ENCODE measurements at regions not wholly inside any gene's neighbourhood (a gene's known extent, or its start where the extent isn't known, plus 50 kb on each side); places are given as distances from the start of the nearest gene placed in this dataset.

DNA sequence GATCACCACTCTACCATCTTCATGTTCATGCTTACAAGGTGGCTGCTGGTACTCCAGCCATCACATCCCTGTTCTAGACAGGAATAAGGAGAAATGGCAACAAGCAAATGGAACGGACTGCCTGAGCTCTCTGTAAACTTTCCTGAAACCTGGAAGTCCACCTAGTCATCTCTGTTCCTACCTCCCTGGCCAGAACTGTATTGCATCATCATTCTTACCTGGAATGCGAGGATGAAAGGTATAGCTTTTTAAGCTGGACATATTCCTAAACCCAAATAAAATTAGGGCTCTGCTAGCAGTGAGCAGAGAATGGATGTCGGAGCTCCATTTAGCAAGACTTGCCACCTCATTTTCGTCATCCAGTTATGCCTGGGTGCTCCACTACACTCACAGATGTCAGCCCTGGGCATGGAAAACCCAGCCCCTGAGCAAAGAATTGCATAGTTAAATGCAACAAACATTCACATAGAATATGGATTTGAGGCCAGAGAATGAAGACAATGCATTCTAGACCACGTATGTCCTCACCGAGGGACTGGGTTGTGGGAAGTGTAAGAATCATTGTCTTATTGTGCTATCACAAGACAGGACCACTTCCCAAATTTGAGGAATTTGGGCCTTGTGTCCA is 214.3 kb upstream of the CDYL start:
- H3K27ac ChIP-seq, result no peak overlapping the region
- TF ChIP-seq, protein P1, sequence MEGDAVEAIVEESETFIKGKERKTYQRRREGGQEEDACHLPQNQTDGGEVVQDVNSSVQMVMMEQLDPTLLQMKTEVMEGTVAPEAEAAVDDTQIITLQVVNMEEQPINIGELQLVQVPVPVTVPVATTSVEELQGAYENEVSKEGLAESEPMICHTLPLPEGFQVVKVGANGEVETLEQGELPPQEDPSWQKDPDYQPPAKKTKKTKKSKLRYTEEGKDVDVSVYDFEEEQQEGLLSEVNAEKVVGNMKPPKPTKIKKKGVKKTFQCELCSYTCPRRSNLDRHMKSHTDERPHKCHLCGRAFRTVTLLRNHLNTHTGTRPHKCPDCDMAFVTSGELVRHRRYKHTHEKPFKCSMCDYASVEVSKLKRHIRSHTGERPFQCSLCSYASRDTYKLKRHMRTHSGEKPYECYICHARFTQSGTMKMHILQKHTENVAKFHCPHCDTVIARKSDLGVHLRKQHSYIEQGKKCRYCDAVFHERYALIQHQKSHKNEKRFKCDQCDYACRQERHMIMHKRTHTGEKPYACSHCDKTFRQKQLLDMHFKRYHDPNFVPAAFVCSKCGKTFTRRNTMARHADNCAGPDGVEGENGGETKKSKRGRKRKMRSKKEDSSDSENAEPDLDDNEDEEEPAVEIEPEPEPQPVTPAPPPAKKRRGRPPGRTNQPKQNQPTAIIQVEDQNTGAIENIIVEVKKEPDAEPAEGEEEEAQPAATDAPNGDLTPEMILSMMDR (conservative IDR thresholded peaks at IDR 0.05), result no peak
- TF ChIP-seq ZFX (IDR thresholded peaks at IDR 0.05), result no peak

DNA sequence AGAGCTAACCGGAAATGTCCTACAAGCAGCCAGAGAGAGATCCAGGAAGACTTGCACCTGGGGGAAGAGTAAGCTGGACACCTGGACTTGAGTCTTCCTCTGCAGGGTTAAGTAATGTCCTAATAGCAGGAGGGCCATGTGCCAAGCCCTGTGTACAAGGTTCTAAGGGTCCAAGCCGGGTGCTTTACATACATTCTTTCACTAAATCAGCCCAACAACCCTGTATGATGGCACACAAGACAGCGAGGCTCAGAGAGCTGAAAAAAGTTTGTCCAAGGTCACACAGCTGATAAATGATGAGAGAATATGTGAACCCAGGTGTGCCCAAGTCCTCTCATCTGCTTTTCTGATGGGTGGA is 215.1 kb upstream of the CDYL start:
- no peak overlapping the region for H3K27ac ChIP-seq
- TF ChIP-seq ZFX (IDR thresholded peaks at IDR 0.05), result no peak
- TF ChIP-seq, protein P1 (conservative IDR thresholded peaks at IDR 0.05), result no peak

DNA sequence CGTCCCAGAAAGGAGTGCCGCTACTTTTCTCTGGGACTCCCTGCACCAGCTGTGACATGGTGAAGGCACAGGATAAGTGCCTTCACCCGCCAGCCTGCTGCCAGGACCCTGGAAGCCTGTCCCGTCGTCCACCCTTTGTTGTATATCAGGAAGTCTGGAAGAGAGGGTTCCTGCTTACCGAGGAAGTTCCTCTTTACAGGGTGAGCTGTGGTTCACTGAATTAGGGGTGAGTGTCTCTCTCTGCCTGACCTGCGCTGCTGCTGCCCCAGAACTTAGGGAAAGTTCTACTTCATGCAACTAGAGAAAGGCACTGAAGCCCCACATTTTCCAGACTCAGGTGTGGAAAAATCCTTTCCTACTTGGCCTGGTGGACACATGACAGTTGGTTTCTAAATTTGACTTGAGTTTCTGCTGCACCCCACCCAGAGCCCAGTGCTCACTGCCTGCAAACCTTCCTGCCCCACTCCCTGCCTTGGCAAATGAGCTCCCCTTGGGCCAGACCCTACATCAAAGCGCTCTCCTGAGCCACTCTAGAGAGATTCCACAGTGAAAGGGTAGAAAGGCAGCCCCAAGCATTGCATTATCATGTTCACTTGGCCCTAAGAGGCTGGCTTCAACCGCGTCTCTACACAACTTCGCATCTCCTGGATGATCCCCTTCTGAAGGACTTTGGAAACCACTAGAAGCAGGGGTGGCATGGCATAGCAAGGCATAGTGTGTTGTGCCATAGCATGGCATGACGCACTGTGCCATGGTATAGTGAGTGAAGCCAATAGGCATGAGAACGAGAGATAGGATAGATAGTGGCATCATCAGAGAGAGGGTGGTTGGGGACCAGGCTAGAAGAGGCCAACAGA is 215.8 kb upstream of the CDYL start:
- H3K27ac ChIP-seq, result no peak overlapping the region
- TF ChIP-seq, protein P1 (conservative IDR thresholded peaks at IDR 0.05), result no peak
- TF ChIP-seq ZFX (IDR thresholded peaks at IDR 0.05), result no peak

DNA sequence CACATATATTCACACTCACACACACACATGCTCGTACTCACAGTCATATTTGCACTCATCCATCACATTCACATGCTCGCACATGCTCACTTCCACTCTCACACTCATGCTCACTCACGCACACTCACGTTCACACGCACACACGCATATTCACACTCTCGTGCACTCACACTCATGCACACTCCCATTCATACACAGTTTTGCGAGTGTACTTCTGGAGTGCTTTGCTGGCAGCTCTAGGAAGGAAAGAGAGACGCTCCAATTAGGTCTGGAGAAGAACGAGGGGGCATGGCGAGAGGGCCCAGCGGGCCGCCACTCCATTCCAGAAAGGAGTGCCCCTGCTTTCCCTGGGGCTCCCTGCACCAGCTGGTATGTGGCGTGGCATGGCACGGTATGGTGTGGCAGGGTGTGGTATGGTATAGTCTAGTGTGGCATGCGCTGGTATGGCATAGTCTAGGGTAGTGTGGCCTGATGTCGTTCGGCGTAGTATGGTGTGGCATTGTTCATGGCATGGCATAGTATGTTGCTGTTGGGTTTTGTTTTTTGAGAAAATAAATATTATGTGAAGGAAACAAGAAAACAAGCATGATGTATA is 216.8 kb upstream of the CDYL start:
- TF ChIP-seq ZFX (IDR thresholded peaks at IDR 0.05), result no peak
- TF ChIP-seq, protein P1 (conservative IDR thresholded peaks at IDR 0.05), result no peak

DNA sequence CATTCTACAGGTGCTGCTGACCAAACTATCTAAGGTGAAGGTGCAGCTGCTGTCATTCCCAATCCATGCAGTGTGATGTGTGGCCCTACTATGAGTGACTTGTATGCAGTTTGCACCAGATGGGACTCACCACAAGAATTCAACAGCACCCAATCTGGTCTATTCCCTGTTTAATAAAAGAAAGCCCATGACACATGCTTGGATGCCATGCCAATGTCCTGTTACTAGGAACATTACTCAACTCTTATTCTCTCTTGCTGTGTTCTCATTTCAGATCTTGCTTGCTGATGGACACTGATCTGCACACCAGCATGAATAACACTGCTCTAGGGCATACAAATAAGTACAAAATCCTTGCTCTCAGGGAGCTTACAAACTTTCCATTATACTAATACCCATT is 221.6 kb upstream of the CDYL start:
- TF ChIP-seq, protein P1 (conservative IDR thresholded peaks at IDR 0.05), result no peak
- no peak overlapping the region for H3K27ac ChIP-seq

More for the DNA sequence above, 216.8 kb upstream of the CDYL start:
- no peak overlapping the region for H3K27ac ChIP-seq

DNA sequence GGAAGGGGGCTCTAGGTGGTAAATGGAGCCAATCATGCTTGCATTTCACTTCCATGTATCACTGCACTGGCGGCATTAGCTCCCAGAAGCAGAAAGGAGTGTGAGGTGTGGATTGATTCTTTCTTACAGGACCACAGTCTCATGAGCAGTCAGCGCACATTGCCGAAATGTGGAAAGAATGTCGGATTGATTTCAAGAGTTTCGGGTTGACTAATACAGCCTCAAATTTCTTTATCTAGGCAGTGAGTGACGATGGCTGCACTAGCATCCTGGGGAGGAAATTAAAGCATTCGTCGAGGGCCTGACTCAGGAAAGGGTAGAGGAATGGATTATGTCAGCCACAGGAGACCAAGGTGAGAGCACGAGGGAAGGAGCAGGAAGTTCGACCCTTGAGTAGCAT is 222.8 kb upstream of the CDYL start:
- TF ChIP-seq, protein P1 (conservative IDR thresholded peaks at IDR 0.05), result no peak
- TF ChIP-seq ZFX (IDR thresholded peaks at IDR 0.05), result no peak

DNA sequence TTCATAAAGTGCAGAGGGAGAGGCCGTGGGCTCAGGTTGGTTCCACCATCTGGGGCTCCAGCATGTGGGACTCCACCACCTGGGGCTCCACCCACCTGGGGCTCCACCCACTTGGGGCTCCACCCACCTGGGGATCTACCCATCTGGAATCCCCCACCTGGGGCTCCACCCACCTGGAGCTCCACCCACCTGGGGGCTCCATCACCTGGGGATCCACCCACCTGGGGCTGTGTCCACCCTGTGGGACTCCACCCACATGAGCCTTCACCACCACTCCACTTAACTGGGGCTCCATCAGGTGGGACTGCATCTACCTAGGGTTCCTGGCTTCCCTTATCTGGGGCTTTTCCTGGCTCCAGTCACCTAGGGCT is 226.0 kb upstream of the CDYL start:
- no peak for TF ChIP-seq ZFX (IDR thresholded peaks at IDR 0.05)
- TF ChIP-seq, protein P1 (conservative IDR thresholded peaks at IDR 0.05), result no peak
- H3K27ac ChIP-seq, result no peak overlapping the region

More for the DNA sequence above, 222.8 kb upstream of the CDYL start:
- no peak overlapping the region for H3K27ac ChIP-seq
